ENCODE measurements at regions not wholly inside any gene's neighbourhood (a gene's known extent, or its start where the extent isn't known, plus 50 kb on each side); places are given as distances from the start of the nearest gene placed in this dataset.

DNA sequence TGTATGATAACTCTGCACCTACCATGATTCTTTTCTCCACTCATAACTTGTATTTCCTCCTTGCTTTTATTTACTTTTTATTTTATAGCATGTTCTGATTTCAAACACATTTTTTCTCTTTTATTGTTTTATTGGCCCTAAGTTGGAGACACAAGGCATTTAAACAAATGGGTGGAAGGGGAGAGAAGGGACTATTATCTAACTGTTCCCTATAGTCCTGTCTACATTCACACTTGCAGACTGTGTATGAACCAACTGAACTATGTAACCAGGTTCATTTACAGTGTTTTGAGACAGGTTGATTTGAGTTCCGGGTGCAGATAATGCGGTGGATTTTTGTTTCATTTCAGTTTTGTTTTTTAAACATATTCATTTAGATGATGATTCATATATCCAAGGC lies 830.6 kb upstream of the SEMA6A start:
- TF ChIP-seq, protein P1, sequence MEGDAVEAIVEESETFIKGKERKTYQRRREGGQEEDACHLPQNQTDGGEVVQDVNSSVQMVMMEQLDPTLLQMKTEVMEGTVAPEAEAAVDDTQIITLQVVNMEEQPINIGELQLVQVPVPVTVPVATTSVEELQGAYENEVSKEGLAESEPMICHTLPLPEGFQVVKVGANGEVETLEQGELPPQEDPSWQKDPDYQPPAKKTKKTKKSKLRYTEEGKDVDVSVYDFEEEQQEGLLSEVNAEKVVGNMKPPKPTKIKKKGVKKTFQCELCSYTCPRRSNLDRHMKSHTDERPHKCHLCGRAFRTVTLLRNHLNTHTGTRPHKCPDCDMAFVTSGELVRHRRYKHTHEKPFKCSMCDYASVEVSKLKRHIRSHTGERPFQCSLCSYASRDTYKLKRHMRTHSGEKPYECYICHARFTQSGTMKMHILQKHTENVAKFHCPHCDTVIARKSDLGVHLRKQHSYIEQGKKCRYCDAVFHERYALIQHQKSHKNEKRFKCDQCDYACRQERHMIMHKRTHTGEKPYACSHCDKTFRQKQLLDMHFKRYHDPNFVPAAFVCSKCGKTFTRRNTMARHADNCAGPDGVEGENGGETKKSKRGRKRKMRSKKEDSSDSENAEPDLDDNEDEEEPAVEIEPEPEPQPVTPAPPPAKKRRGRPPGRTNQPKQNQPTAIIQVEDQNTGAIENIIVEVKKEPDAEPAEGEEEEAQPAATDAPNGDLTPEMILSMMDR (conservative IDR thresholded peaks at IDR 0.05; ENCODE audit: low read depth, low read length): no peak
- DNase-seq (ENCODE audit: low read depth): no peak
- H3K4me3 ChIP-seq (ENCODE audit: low read length): no peak overlapping the region

DNA sequence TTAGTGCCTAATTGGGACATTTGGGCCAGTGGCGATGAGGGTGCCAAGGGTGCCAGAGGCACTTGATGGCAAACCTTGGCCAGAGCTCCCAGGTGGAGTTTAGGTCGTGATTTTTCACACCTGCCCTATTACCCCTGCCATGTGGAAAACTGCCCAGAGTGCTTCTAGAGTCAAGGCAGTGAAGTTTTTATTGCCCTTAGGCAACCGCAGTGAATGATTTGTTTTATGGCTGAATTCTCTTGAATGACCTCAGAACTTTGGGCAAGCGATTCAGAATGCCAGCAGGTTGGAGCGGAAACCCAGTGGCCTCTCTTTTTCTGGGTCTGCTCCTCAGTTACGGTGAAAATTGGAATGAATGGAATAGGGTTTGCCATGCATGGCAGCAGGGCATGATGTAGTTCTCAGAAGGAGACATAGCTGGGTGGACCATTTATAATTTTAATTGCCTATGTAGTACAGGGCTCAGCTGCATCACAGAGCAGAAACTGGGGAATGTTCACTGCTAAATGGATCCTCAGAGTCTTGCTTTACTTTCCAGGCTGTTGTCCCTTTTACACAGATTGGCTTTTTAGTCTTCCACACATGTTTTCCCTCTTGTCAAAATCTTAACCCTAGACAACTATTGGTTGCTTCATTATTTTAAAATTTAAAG lies 820.0 kb upstream of the SEMA6A start:
- DNase-seq (ENCODE audit: low read depth): no peak
- TF ChIP-seq, protein P1 (conservative IDR thresholded peaks at IDR 0.05; ENCODE audit: low read depth, low read length): no peak
- no peak overlapping the region for H3K4me3 ChIP-seq (ENCODE audit: low read length)

DNA sequence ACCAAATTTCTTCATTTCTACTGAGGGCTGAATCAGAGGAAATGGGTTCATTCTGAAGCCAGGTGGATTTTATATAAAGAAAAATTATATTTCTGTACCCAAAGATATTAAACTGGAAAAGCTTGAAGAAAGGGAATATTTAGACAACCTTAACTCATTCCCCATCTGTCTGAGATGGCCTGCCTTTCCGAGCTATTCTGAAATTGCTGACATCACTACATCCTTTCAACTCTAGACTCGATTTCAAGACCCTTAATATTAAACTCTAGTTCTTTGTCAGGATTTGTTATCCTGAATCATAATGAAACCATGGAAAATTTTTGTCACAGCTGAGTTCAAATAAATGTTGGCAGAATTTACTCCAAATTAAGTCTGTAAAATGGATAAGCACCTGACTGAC lies 818.5 kb upstream of the SEMA6A start:
- DNase-seq (ENCODE audit: low read depth): no peak
- TF ChIP-seq, protein P1 (conservative IDR thresholded peaks at IDR 0.05; ENCODE audit: low read depth, low read length): no peak
- H3K4me3 ChIP-seq (ENCODE audit: low read length): no peak overlapping the region

DNA sequence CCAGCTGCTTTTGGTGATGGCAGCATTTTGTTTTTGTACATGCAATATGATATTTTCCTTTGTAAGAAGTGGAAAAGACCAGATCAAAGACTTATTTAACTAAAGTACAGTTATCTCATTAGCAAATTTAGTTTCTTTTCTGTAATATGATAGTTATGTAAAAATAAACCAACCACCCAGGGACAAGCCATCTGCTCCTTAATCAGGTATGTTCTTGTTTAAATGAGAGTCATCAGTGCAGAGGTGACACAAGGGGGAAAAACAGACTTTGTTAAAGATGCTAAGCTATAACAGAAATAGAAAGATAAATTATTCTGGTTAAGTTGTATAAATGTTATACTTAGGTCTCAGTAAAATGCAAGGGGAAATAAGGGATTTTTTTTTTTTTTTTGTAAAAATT lies 805.7 kb upstream of the SEMA6A start:
- H3K4me3 ChIP-seq (ENCODE audit: low read length): no peak overlapping the region
- DNase-seq (ENCODE audit: low read depth): no peak

DNA sequence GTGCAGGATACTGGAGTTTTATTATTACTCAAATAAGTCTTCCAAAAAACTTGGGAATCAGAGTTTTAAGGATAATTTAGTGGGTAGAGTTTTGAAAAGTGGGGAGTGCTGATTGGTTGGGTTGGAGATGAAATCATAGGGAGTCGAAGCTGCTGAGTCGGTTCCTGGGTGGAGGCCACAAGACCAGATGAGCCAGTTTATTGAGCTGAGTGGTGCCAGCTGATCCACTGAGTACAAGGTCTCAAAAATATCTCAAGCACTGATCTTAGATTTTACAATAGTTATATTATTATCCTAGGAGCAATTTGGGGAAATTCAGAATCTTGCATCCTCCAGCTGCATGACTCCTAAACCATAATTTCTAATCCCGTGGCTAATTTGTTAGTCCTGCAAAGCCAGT lies 804.9 kb upstream of the SEMA6A start:
- TF ChIP-seq, protein P1 (conservative IDR thresholded peaks at IDR 0.05; ENCODE audit: low read depth, low read length): no peak
- DNase-seq (ENCODE audit: low read depth): no peak
- no peak overlapping the region for H3K4me3 ChIP-seq (ENCODE audit: low read length)

More for the DNA sequence above, 805.7 kb upstream of the SEMA6A start:
- TF ChIP-seq, protein P1 (conservative IDR thresholded peaks at IDR 0.05; ENCODE audit: low read depth, low read length): no peak

DNA sequence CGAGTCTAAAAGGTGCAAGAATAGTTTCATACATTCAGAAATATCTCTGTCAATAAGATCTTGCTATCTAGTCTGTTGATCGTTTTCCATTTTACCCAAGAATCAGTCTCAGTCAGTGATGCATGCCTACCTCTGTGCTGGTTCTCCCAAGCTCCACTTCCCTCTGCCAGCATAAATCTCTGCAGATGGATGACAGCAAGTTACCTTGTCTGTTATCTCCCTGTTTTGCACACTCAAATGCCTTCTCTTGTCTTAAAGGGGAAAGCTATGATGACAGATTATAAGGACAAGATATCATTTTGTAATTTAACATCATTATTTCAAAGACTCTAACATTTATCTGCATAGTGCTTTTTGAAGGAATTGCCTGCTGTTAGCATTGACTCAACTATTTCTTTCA lies 802.1 kb upstream of the SEMA6A start:
- no peak for DNase-seq (ENCODE audit: low read depth)
- TF ChIP-seq, protein P1 (conservative IDR thresholded peaks at IDR 0.05; ENCODE audit: low read depth, low read length): no peak
- H3K4me3 ChIP-seq (ENCODE audit: low read length): no peak overlapping the region

DNA sequence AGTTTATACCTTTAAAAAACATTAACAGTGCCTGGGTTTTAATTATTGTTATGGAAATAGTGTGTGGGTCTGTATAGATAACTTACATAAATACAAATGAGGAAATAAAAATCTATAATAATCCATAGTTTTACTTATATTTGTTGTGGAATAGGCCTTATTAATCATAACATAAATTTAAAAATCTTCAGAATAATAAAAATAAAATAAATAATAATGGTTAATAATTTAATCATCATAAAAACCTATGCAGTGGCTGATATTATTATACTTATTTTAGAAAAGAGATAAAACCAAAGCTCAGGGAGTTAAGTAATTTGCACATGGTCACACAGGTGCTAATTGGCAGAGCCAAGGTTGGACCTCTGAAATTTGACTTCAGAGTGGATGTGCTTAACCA lies 785.3 kb upstream of the SEMA6A start:
- TF ChIP-seq, protein P1 (conservative IDR thresholded peaks at IDR 0.05; ENCODE audit: low read depth, low read length): no peak
- DNase-seq (ENCODE audit: low read depth): no peak
- no peak overlapping the region for H3K4me3 ChIP-seq (ENCODE audit: low read length)
